Duodenal mucosa (tissue), 2 donors: ENCODE measurements at regions not wholly inside any gene's neighbourhood (a gene's known extent, or its start where the extent isn't known, plus 50 kb on each side); places are given as distances from the start of the nearest gene placed in this dataset.

Source experiments
- H3K27ac ChIP-seq: one replicate; pipeline ENCODE4 v1.7.0; 2013; ENCODE audit warnings: low read depth, low read length
- H3K27me3 ChIP-seq, 2 donors: one replicate each; pipeline ENCODE4 v1.7.0; 2013; ENCODE audit warnings: low read length in 2 of 2, control low read depth in 1 of 2; ENCODE audit not compliant: insufficient read depth in 2 of 2, control insufficient read depth in 1 of 2
- H3K36me3 ChIP-seq, 2 donors: one replicate each; pipeline ENCODE4 v1.7.0; 2013; ENCODE audit warnings: low read length in 2 of 2, control low read depth in 1 of 2; ENCODE audit not compliant: insufficient read depth in 2 of 2, control insufficient read depth in 1 of 2
- H3K4me1 ChIP-seq, 2 donors: one replicate each; pipeline ENCODE4 v1.7.0; 2013; ENCODE audit warnings: low read length in 2 of 2, control low read depth in 1 of 2; ENCODE audit not compliant: insufficient read depth in 2 of 2, control insufficient read depth in 1 of 2
- H3K4me3 ChIP-seq, 2 donors: one replicate each; pipeline ENCODE4 v1.7.0; 2013; ENCODE audit warnings: low read length in 2 of 2, low read depth in 1 of 2
- H3K9ac ChIP-seq, 2 donors: one replicate each; pipeline ENCODE4 v1.7.0; 2013; ENCODE audit warnings: low read length in 2 of 2, low read depth in 1 of 2
- H3K9me3 ChIP-seq, 2 donors: one replicate each; pipeline ENCODE4 v1.7.0; 2013; ENCODE audit warnings: low read length in 2 of 2, control low read depth in 1 of 2; ENCODE audit not compliant: control insufficient read depth in 1 of 2

DNA sequence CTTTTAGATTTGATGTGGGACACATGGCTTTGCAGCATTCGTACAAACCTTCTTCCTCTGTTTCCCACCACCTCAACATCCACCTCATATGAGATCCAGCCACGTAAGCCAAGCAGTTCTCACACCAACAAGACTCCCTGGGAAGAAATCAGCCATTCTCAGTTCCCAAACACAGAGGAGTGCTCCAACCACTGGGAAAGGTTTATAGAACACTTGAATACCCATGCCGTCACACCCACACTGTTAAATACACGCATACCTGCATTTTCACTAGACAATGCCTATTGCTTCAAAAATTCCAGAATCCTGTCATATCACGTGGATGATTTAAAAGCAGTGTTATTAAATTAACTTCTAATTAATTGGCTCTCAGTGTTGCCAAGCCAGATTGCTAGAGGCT lies 347.3 kb downstream of the ENC1 start:
- Histone ChIP-seq H3K9ac (no peak overlapping the region), H3K4me3 (no peak overlapping the region), H3K4me1 (no peaks in the 10 kb centered on the region), H3K27me3 (no peaks in the 10 kb centered on the region), H3K9me3 (no peaks in the 10 kb centered on the region), H3K36me3 (no peaks in the 10 kb centered on the region), H3K27ac (no peak overlapping the region)

DNA sequence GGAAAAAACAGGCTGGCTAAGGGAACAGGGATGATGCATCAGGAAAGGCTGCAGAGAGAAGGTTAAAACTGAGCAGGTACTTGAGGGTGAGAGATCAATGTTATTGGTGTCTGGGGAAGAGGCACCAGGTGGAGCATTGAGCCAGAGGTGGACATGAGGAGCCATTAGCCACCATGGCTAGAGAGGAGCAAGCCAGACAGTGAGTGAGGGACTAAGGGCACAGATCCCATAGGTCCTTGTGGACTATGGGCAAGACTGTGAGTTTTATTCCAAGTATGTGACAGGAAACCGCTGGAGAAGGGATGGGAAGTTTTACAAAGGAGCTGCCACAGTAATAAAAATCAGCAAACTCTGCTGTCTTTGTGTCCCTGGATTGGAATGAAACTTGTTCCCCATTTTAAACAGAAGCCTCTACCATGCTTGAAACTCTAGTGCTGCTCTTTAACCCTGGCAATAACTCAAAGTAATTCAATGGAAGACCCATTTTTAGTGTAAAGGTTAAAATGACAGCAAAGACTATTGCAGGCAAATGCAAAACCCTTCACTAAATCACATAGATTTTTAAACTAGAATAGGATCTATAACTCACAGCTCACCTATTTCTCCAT lies 349.8 kb downstream of the ENC1 start:
- peaks cover 0 to 4% of the 10 kb centered on the region in 2 donors for H3K4me1 ChIP-seq
- H3K27me3 ChIP-seq, result no peaks in the 10 kb centered on the region
- H3K9ac ChIP-seq, result no peak overlapping the region
- H3K27ac ChIP-seq, result no peak overlapping the region
- H3K9me3 ChIP-seq, result no peaks in the 10 kb centered on the region
- no peaks in the 10 kb centered on the region for H3K36me3 ChIP-seq
- no peak overlapping the region for H3K4me3 ChIP-seq

DNA sequence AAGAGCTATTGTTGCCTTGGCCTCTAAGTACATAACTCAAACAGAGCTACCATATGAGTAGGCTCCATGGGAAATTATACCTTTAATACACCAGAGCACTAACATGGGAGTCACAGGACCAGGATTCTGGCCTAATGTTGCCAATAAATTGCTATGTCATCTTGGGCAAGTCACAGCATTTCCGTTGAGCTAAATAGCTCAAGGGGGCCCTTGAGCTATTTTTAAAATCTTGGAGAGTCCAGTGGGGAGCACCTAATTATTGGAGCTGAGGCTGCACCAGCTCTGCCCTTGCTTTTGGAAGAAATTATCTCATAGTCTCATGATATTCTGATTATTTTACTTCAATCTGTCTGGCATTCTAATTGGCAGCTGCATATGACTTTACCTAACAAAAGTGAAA lies 350.8 kb downstream of the ENC1 start:
- H3K9me3 ChIP-seq, result no peaks in the 10 kb centered on the region
- H3K4me1 ChIP-seq, result peaks cover 0 to 4% of the 10 kb centered on the region in 2 donors
- no peak overlapping the region for H3K27ac ChIP-seq
- no peak overlapping the region for H3K9ac ChIP-seq
- no peaks in the 10 kb centered on the region for H3K36me3 ChIP-seq
- H3K4me3 ChIP-seq, result no peak overlapping the region
- H3K27me3 ChIP-seq, result no peaks in the 10 kb centered on the region

DNA sequence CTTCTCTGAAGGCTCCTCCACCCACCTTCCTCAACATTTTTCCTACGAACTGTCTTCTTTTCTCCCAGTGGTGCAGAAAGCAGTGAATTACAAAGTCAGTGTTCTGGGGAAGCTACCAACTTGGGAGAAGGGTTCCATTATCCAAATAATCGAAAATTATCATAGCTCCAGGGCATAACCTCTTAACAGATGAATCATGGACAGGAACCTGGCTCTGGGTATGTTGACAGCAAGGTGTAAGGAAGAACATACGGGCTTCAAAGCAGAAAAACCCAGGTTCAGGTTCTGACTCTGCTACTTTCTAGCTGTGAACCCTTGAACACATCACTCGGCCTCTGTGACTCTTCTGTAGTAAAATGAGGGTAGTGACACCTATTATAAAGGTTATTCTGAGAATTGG lies 351.3 kb downstream of the ENC1 start:
- Histone ChIP-seq H3K4me1 (peaks cover 0 to 4% of the 10 kb centered on the region in 2 donors), H3K4me3 (no peak overlapping the region), H3K9me3 (no peaks in the 10 kb centered on the region), H3K27ac (no peak overlapping the region), H3K27me3 (no peaks in the 10 kb centered on the region), H3K36me3 (no peaks in the 10 kb centered on the region), H3K9ac (no peak overlapping the region)

DNA sequence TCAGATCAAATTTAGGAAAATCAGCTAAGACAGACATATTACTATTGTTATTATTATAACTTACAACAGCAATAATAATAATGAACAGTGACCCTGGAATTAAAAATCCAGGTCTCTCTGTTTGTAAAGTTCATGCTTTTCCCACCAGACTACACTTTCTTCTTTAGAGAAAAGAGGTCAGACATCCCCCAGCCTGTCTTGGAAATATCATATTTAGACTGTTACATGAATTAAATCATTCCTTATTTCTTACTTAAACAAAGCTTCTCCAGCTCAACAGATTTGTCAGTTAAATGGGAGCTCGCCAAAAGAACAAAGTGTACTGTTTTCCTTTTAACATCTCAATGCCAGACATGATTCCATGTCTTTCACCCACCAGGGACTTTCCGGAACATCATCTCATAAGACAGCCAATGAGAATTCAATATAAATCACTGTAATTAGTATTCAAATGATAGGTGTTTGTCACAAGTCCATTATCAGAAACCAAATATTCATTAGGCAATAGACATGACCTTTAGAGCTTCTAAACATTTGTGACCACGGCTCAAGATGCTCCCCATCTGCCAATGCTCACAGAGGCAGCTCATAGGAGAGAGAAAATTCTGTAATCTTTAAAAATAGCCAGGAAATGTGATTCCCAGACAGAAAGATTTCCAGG lies 351.9 kb downstream of the ENC1 start:
- H3K9me3 ChIP-seq, result no peaks in the 10 kb centered on the region
- H3K27ac ChIP-seq, result no peak overlapping the region
- H3K4me1 ChIP-seq, result peaks cover 0 to 4% of the 10 kb centered on the region in 2 donors
- H3K4me3 ChIP-seq, result no peak overlapping the region
- H3K9ac ChIP-seq, result no peak overlapping the region
- H3K36me3 ChIP-seq, result no peaks in the 10 kb centered on the region
- H3K27me3 ChIP-seq, result no peaks in the 10 kb centered on the region

DNA sequence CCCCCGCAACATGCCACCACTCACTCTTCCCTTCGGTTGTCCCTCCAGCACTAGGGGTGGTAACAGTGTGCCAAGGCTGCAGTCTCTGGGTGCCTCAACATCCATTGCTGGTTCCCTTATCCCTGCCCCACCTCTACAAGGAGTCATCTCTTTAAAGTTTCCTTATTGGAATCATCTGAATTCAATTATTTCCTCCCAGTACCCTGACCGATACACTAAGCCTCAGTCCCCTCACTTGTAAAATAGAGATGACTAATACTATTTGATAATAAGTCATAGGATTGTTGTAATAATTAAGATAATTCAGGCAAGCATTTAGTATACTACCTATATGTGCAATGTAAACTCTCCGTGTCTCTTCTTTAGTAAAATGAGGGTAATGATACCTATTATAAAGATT lies 352.5 kb downstream of the ENC1 start:
- Histone ChIP-seq H3K36me3 (no peaks in the 10 kb centered on the region), H3K9ac (no peak overlapping the region), H3K4me3 (no peak overlapping the region), H3K27me3 (no peaks in the 10 kb centered on the region), H3K27ac (no peak overlapping the region), H3K9me3 (no peaks in the 10 kb centered on the region), H3K4me1 (peaks cover 0 to 4% of the 10 kb centered on the region in 2 donors)

DNA sequence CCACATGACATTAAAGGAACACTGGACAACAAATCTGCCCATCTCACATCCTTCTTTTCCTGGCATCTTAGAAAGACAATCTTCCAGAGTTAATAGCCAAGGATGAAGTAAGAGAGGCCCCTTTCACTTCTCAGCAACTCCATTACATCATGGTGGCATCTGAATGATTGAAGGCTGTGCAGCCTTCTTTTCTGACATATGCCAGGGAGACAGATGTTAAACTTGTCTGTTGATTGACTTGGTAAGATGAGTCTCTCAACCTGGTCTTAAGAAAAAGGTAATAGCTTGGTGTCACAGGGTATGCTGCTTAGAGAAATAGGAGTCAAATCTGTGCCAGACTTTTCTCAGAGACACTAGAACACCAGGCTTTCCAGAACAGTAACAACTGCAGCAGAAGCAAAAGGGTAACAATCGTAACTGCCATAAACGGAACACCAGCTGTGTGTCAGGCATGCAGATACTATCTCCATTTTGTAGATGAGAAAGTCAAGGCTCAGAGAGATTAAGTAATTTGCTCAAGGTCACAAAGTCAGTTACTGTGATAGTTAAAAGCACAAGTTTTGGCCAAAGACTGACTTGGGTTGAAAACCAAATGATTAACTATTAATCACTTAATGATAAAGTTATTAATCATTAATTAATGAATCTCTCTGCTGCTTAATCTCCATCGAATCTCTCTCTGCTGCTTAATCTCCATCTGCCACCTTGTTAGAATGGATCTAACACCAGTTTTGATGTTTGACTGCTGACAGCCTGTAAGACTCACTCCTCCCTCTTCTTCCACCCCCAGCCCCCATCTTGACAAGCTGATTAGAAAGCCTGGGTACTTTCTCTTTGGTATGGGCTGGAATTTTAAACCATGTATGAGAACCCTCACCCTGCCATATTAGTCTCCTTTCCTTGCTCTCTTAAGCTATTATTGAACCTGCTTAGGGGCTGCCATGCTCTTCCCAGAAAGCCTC lies 353.5 kb downstream of the ENC1 start:
- no peak overlapping the region for H3K27ac ChIP-seq
- H3K9me3 ChIP-seq, result no peaks in the 10 kb centered on the region
- H3K27me3 ChIP-seq, result no peaks in the 10 kb centered on the region
- H3K36me3 ChIP-seq, result no peaks in the 10 kb centered on the region
- peaks cover 0 to 4% of the 10 kb centered on the region in 2 donors for H3K4me1 ChIP-seq
- no peak overlapping the region for H3K4me3 ChIP-seq
- H3K9ac ChIP-seq, result no peak overlapping the region

DNA sequence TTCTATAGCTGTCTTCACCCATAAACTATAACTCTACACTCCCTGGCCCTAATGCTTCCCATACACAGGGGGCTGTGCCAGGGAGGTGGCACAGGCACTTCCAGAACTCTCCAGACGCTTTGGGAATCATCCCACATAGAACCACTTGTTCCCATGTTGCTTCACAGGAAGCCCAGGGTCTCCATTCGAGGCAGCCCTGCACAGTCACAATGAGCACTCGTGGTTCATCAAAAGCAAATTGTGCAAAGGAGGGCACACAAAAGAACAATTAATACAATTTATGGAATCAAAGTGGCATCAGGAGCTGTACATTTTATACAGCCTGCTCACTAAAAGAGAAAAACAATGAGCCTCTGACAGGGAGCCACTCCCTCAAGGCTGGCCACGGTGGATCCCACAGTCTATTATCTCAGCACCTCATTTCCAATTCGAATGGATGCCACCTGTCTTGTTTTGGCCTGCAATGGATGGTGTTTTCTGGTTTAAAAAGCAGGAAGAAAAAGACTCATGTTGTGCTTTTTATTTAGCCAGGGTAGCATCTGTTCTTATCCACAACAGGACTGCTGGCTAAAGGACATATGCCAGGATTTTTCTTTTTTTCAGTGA lies 354.8 kb downstream of the ENC1 start:
- H3K9me3 ChIP-seq, result no peaks in the 10 kb centered on the region
- H3K4me3 ChIP-seq, result no peak overlapping the region

DNA sequence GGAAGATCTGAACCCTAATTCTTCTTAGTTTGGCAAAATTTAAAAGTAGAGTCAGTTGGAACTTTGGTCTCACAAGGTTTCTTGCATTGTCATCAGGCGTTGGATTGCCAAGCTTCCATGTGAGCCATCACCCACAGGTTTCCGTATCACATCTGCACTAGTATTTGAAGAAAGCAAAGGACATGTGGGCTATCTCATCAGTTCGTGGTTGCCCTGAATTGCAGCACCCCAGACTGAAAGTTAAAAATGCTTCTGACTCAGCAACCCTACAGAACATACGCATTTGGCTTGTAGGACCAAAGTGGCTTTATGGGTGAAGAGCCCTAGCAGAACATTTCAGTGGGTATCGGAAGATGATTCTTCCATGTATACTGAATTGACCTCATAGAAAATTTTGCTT lies 358.0 kb downstream of the ENC1 start:
- H3K9ac ChIP-seq, result no peak overlapping the region
- peaks cover 0 to 4% of the 10 kb centered on the region in 2 donors for H3K4me1 ChIP-seq
- H3K27ac ChIP-seq, result no peak overlapping the region
- no peak overlapping the region for H3K4me3 ChIP-seq
- no peaks in the 10 kb centered on the region for H3K36me3 ChIP-seq
- no peaks in the 10 kb centered on the region for H3K9me3 ChIP-seq
- no peaks in the 10 kb centered on the region for H3K27me3 ChIP-seq

More for the DNA sequence above, 354.8 kb downstream of the ENC1 start:
- no peak overlapping the region for H3K27ac ChIP-seq
- H3K27me3 ChIP-seq, result no peaks in the 10 kb centered on the region
- peaks cover 0 to 4% of the 10 kb centered on the region in 2 donors for H3K4me1 ChIP-seq
- H3K9ac ChIP-seq, result no peak overlapping the region
- H3K36me3 ChIP-seq, result no peaks in the 10 kb centered on the region

DNA sequence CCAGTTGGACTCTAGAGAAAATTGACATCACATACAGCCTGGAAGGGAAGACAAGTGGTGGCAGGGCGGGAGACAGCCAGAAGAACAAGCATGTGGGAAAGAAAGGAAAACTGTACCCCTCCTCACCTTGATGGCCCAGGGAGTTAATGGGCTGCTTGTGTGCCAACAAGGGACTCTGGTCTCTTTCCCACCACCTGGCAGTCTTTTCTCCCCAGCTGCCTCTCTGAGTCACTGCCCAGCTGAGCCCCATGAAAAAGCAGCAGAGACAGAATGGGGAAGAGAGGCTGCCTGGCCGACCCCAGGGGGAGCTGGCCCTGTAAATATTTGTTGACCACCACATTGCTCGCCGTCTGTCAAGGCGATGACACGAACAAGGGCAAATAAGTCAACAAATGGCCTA lies 359.4 kb downstream of the ENC1 start:
- no peaks in the 10 kb centered on the region for H3K9me3 ChIP-seq
- no peaks in the 10 kb centered on the region for H3K4me1 ChIP-seq
- H3K27ac ChIP-seq, result no peak overlapping the region
- no peak overlapping the region for H3K4me3 ChIP-seq
- no peaks in the 10 kb centered on the region for H3K36me3 ChIP-seq
- H3K9ac ChIP-seq, result no peak overlapping the region
- no peaks in the 10 kb centered on the region for H3K27me3 ChIP-seq
